ENCODE measurements at regions not wholly inside any gene's neighbourhood (a gene's known extent, or its start where the extent isn't known, plus 50 kb on each side); places are given as distances from the start of the nearest gene placed in this dataset.

DNA sequence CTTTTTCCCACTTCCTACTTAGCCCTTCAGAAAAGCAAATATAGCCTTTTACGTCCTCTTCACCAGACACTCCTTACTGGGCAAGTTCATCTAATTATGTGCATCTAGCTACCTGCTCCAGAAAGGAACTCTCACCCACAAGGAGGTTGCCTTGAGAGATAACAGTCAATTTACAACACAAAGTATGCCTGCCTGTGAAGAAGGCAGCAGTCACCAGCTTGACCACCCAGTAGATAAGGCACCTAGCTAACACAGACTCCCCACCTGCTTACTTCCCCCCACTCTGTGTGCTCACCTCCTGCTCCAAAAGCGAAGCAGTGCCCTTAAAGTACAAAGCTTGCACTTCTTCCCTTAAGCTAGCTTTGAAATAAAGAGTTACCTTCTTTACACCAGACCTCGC lies 111.7 kb upstream of the MRPS30 start:
- TF ChIP-seq POLR2AphosphoS5 (IDR thresholded peaks at IDR 0.05; ENCODE audit: low read depth, low read length) = no peak
- TF ChIP-seq, protein P1, sequence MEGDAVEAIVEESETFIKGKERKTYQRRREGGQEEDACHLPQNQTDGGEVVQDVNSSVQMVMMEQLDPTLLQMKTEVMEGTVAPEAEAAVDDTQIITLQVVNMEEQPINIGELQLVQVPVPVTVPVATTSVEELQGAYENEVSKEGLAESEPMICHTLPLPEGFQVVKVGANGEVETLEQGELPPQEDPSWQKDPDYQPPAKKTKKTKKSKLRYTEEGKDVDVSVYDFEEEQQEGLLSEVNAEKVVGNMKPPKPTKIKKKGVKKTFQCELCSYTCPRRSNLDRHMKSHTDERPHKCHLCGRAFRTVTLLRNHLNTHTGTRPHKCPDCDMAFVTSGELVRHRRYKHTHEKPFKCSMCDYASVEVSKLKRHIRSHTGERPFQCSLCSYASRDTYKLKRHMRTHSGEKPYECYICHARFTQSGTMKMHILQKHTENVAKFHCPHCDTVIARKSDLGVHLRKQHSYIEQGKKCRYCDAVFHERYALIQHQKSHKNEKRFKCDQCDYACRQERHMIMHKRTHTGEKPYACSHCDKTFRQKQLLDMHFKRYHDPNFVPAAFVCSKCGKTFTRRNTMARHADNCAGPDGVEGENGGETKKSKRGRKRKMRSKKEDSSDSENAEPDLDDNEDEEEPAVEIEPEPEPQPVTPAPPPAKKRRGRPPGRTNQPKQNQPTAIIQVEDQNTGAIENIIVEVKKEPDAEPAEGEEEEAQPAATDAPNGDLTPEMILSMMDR (IDR thresholded peaks at IDR 0.05) = no peak
